ENCODE measurements at regions not wholly inside any gene's neighbourhood (a gene's known extent, or its start where the extent isn't known, plus 50 kb on each side); places are given as distances from the start of the nearest gene placed in this dataset.

- TF ChIP-seq CUX1 (IDR thresholded peaks at IDR 0.05; ENCODE audit: insufficient replicate concordance, low read depth, low read length) (no peak), SREBF2 (IDR thresholded peaks at IDR 0.05; ENCODE audit: low read length) (no peak)
Observed at GRCh38 chr2:71846072-71846471, 301.6 kb downstream of the CYP26B1 start (continued).

- ChIA-PET SMC1A (ENCODE audit: uncharacterized antibody, unreplicated experiment) (no interaction called here), RAD21 (ENCODE audit: unreplicated experiment) (no interaction called here), CTCF (no interaction called here), POLR2A (no interaction called here)
- H3K27me3 ChIP-seq (replicated peaks in 1 of 2; ENCODE audit: control insufficient read depth in 2 of 2, insufficient read depth in 2 of 2, low read length in 1 of 2): no peaks in the 10 kb centered on the region
- 11% methylated on average over 4 of the region's 4 CpGs for WGBS (ENCODE audit: insufficient coverage, insufficient replicate concordance, low lambda C conversion rate, missing lambda C conversion rate)
- no peaks in the 10 kb centered on the region for H4K20me1 ChIP-seq (ENCODE audit: control insufficient read depth, insufficient read depth)
- H3K79me2 ChIP-seq (ENCODE audit: control insufficient read depth, insufficient read depth, low read length): no peaks in the 10 kb centered on the region
- no peak for FAIRE-seq
- H3K27ac ChIP-seq (ENCODE audit: control insufficient read depth, insufficient read depth): no peak overlapping the region
- no peak overlapping the region for H2AFZ ChIP-seq (ENCODE audit: control insufficient read depth, low read depth, low read length)
- in situ Hi-C loops (cut with MboI) (no loop called here), intact Hi-C loops (cut with micrococcal nuclease; ENCODE audit: unreplicated experiment) (no loop called here)
- H3K9me3 ChIP-seq (replicated peaks; ENCODE audit: control insufficient read depth, insufficient read depth, low read length): no peaks in the 10 kb centered on the region
- no peak overlapping the region for H3K9ac ChIP-seq (ENCODE audit: control insufficient read depth, insufficient read depth, low read length)
- ATAC-seq: no peak
- H3K36me3 ChIP-seq (ENCODE audit: control insufficient read depth in 2 of 2, insufficient read depth in 2 of 2, low read length in 1 of 2): no peaks in the 10 kb centered on the region
- H3K4me3 ChIP-seq: no peak overlapping the region
- H3K4me2 ChIP-seq (ENCODE audit: control insufficient read depth, insufficient read depth): no peak overlapping the region
- no TSS peak for BruUV-seq (replicated peaks)
- no peaks in the 10 kb centered on the region for H3K4me1 ChIP-seq (ENCODE audit: control insufficient read depth, insufficient read depth, low read length)
- no peak for DNase-seq (ENCODE audit: low read depth, low spot score)
- no peak for TF ChIP-seq ZNF24 (IDR thresholded peaks at IDR 0.05)
- TF ChIP-seq ATF7 (IDR thresholded peaks at IDR 0.05; ENCODE audit: low read depth): no peak
- no peak for TF ChIP-seq POU2F2 (IDR thresholded peaks at IDR 0.05; ENCODE audit: borderline replicate concordance, low read depth, low read length)
- TF ChIP-seq MTA3 (IDR thresholded peaks at IDR 0.05; ENCODE audit: borderline replicate concordance, low read length): no peak
- TF ChIP-seq MTA2 (IDR thresholded peaks at IDR 0.05; ENCODE audit: low read depth): no peak
- TF ChIP-seq ASH2L (IDR thresholded peaks at IDR 0.05; ENCODE audit: borderline replicate concordance, low read depth): no peak
- no peak for TF ChIP-seq ZNF592 (IDR thresholded peaks at IDR 0.05)
- TF ChIP-seq NFIC (IDR thresholded peaks at IDR 0.05; ENCODE audit: low read depth, low read length): no peak
- no peak for TF ChIP-seq STAT3 (IDR thresholded peaks at IDR 0.05; ENCODE audit: low read depth, low read length)
- TF ChIP-seq JUND (IDR thresholded peaks at IDR 0.05; ENCODE audit: low read depth, low read length): no peak
- no peak for TF ChIP-seq NBN (IDR thresholded peaks at IDR 0.05)
- TF ChIP-seq CBX3 (IDR thresholded peaks at IDR 0.05; ENCODE audit: borderline replicate concordance, low read depth): no peak
- no peak for TF ChIP-seq ZNF622 (IDR thresholded peaks at IDR 0.05)
Observed at GRCh38 chr2:71844967-71845366, 302.7 kb downstream of the CYP26B1 start.

Measured in GM12878 (cell line).